Erythroblast (primary cell): ENCODE measurements at regions not wholly inside any gene's neighbourhood (a gene's known extent, or its start where the extent isn't known, plus 50 kb on each side); places are given as distances from the start of the nearest gene placed in this dataset.

Experiments used
- GATA1 ChIP-seq: IDR thresholded peaks from 2 replicates; pipeline ENCODE4 v1.6.1; 2011; ENCODE audit warnings: low read depth, mild to moderate bottlenecking, control low read depth, low read length, moderate library complexity
- POLR2A ChIP-seq: IDR thresholded peaks from 2 replicates; pipeline ENCODE4 v1.6.1; 2011; ENCODE audit warnings: mild to moderate bottlenecking, low read length

GRCh38 chr18:73352546-73352945 is 484.8 kb upstream of the NETO1 start:
- no peak for TF ChIP-seq POLR2A
- no peak for TF ChIP-seq GATA1
